IMR-90 (cell line): ENCODE measurements at regions not wholly inside any gene's neighbourhood (a gene's known extent, or its start where the extent isn't known, plus 50 kb on each side); places are given as distances from the start of the nearest gene placed in this dataset.
A peak's percentile ranks its signal among the peaks of the same experiment; 100 is the strongest.

Experiments
- ATAC-seq: fragments of 200-7000 bp; cut with Tn5 transposase; 2 replicates; pipeline ENCODE4 v1.9.1; 2020; ENCODE audit warnings: low read depth, mild to moderate bottlenecking, moderate library complexity
- BruUV-seq: library from RNA; stranded (reverse); fragments of 400-500 nt; replicated peaks from 2 replicates; lab custom pipeline; 2021; lab: Mats Ljungman, UMichigan
- CTCF ChIA-PET: fragments of 300-600 bp; formaldehyde crosslinking; extraction: SDS; loops from one replicate; lab custom pipeline; 2021; ENCODE audit warnings: antibody characterized with exemption; lab: Yijun Ruan, JAX
- POLR2A ChIA-PET: fragments of 300-600 bp; sonication (Branson Sonifier 250); formaldehyde crosslinking; loops from one replicate; lab custom pipeline; 2022; ENCODE audit warnings: antibody characterized with exemption; ENCODE audit not compliant: unreplicated experiment; lab: Charles Lee
- DNase-seq: peaks from one replicate; pipeline ENCODE4 v3.0.0; 2013
- H2AFZ ChIP-seq: replicated peaks from 2 replicates; pipeline ENCODE3; 2013; ENCODE audit warnings: low read length, mild to moderate bottlenecking; ENCODE audit not compliant: poor library complexity
- H2AK5ac ChIP-seq: 2 replicates; pipeline ENCODE4 v1.6.1; 2013; ENCODE audit warnings: low read depth, low read length, inconsistent platforms
- H2AK9ac ChIP-seq: replicated peaks from 2 replicates; pipeline ENCODE3; 2013; ENCODE audit warnings: mild to moderate bottlenecking, low read depth, low read length, moderate library complexity; ENCODE audit not compliant: poor library complexity
- H2BK120ac ChIP-seq: 2 replicates; pipeline ENCODE4 v1.6.1; 2013; ENCODE audit warnings: low read depth, low read length, inconsistent platforms
- H2BK15ac ChIP-seq: 3 replicates; pipeline ENCODE4 v1.6.1; 2013; ENCODE audit warnings: low read depth, low read length, inconsistent platforms
- H2BK20ac ChIP-seq: 2 replicates; pipeline ENCODE4 v1.6.1; 2013; ENCODE audit warnings: low read depth, mild to moderate bottlenecking, inconsistent platforms, low read length, moderate library complexity
- H2BK5ac ChIP-seq: 2 replicates; pipeline ENCODE4 v1.6.1; 2013; ENCODE audit warnings: mild to moderate bottlenecking, low read depth, low read length, inconsistent platforms; ENCODE audit not compliant: poor library complexity, severe bottlenecking
- H3K14ac ChIP-seq: replicated peaks from 2 replicates; pipeline ENCODE4 v1.6.1; 2013; ENCODE audit warnings: low read depth, low read length, inconsistent platforms
- H3K18ac ChIP-seq: 2 replicates; pipeline ENCODE4 v1.6.1; 2013; ENCODE audit warnings: low read depth, low read length, control low read depth
- H3K23ac ChIP-seq: 2 replicates; pipeline ENCODE4 v1.6.1; 2013; ENCODE audit warnings: low read depth, low read length, inconsistent platforms
- H3K27ac ChIP-seq: 2 replicates; pipeline ENCODE4 v1.5.1; 2013; ENCODE audit warnings: mild to moderate bottlenecking, control low read depth, low read length; ENCODE audit not compliant: insufficient read depth
- H3K27me3 ChIP-seq: 2 replicates; pipeline ENCODE4 v1.6.1; 2013; ENCODE audit warnings: low read length; ENCODE audit not compliant: control insufficient read depth, insufficient read depth
- H3K36me3 ChIP-seq: 2 replicates; pipeline ENCODE4 v1.6.1; 2013; ENCODE audit warnings: low read length, mixed read lengths; ENCODE audit not compliant: control insufficient read depth, insufficient read depth
- H3K4ac ChIP-seq: 2 replicates; pipeline ENCODE4 v1.6.1; 2013; ENCODE audit warnings: low read depth, low read length, inconsistent platforms
- H3K4me1 ChIP-seq: 2 replicates; pipeline ENCODE4 v1.6.1; 2013; ENCODE audit warnings: low read length, mixed read lengths; ENCODE audit not compliant: control insufficient read depth, insufficient read depth
- H3K4me2 ChIP-seq: 2 replicates; pipeline ENCODE4 v1.6.1; 2013; ENCODE audit warnings: low read depth, mild to moderate bottlenecking, control low read depth, low read length, moderate library complexity
- H3K4me3 ChIP-seq: 2 replicates; pipeline ENCODE4 v1.5.1; 2013; ENCODE audit warnings: low read depth, mild to moderate bottlenecking, control low read depth, low read length, moderate library complexity; ENCODE audit not compliant: insufficient read depth
- H3K56ac ChIP-seq: 2 replicates; pipeline ENCODE4 v1.6.1; 2013; ENCODE audit warnings: low read length, inconsistent platforms; ENCODE audit not compliant: insufficient read depth; ENCODE audit errors: extremely low read depth
- H3K79me1 ChIP-seq, 2 experiments: 2 replicates each; pipeline ENCODE4 v1.6.1; 2013; ENCODE audit warnings: low read length in 2 of 2, inconsistent platforms in 1 of 2, low read depth in 1 of 2
- H3K9ac ChIP-seq: 2 replicates; pipeline ENCODE4 v1.6.1; 2013; ENCODE audit warnings: low read depth, low read length, control low read depth
- H3K9me1 ChIP-seq: 2 replicates; pipeline ENCODE4 v1.6.1; 2013; ENCODE audit warnings: low read length, inconsistent platforms; ENCODE audit not compliant: insufficient read depth
- H3K9me3 ChIP-seq: 2 replicates; pipeline ENCODE4 v1.6.1; 2013; ENCODE audit warnings: low read length; ENCODE audit not compliant: control insufficient read depth, insufficient read depth
- H4K20me1 ChIP-seq: 2 replicates; pipeline ENCODE4 v1.6.1; 2013; ENCODE audit warnings: low read length, inconsistent platforms; ENCODE audit not compliant: insufficient read depth
- H4K5ac ChIP-seq: 2 replicates; pipeline ENCODE4 v1.6.1; 2013; ENCODE audit warnings: mild to moderate bottlenecking, low read depth, low read length, control low read depth
- H4K8ac ChIP-seq, 2 experiments: 2 replicates each; pipeline ENCODE4 v1.6.1; 2013; ENCODE audit warnings: low read depth in 2 of 2, low read length in 2 of 2, control low read depth in 1 of 2, inconsistent platforms in 1 of 2
- H4K91ac ChIP-seq: 2 replicates; pipeline ENCODE4 v1.6.1; 2013; ENCODE audit warnings: low read depth, low read length, inconsistent platforms; ENCODE audit not compliant: insufficient read depth
- BHLHE40 ChIP-seq: fragments of 150-350 bp; IDR thresholded peaks from 2 replicates; pipeline ENCODE4 v1.6.1; 2016; ENCODE audit warnings: mild to moderate bottlenecking, low read depth, low read length
- CEBPB ChIP-seq: IDR thresholded peaks from 2 replicates; pipeline ENCODE4 v1.6.1; 2012; ENCODE audit warnings: low read depth, low read length, improper control_type of control experiment
- CHD1 ChIP-seq: IDR thresholded peaks from 2 replicates; pipeline ENCODE4 v1.6.1; 2012; ENCODE audit warnings: low read depth, low read length, improper control_type of control experiment
- CTCF ChIP-seq: conservative IDR thresholded peaks from 2 replicates; pipeline ENCODE4 v1.5.1; 2012; ENCODE audit warnings: mild to moderate bottlenecking, low read depth, low read length, improper control_type of control experiment
- FOS ChIP-seq: fragments of 150-350 bp; IDR thresholded peaks from 2 replicates; pipeline ENCODE4 v1.6.1; 2016; ENCODE audit warnings: low read depth, low read length
- MAZ ChIP-seq: IDR thresholded peaks from 2 replicates; pipeline ENCODE4 v1.6.1; 2012; ENCODE audit warnings: low read depth, mild to moderate bottlenecking, low read length, improper control_type of control experiment, moderate library complexity, borderline replicate concordance
- MXI1 ChIP-seq: IDR thresholded peaks from 2 replicates; pipeline ENCODE4 v1.6.1; 2012; ENCODE audit warnings: low read depth, mild to moderate bottlenecking, low read length, moderate library complexity, borderline replicate concordance
- RAD21 ChIP-seq: IDR thresholded peaks from 2 replicates; pipeline ENCODE4 v1.6.1; 2012; ENCODE audit warnings: low read length, improper control_type of control experiment
- RCOR1 ChIP-seq: IDR thresholded peaks from 2 replicates; pipeline ENCODE4 v1.6.1; 2012; ENCODE audit warnings: mild to moderate bottlenecking, low read length, improper control_type of control experiment; ENCODE audit not compliant: insufficient replicate concordance
- RFX5 ChIP-seq: IDR thresholded peaks from 2 replicates; pipeline ENCODE4 v1.8.0; 2012; ENCODE audit warnings: low read depth, mild to moderate bottlenecking, low read length, moderate library complexity
- SMC3 ChIP-seq: fragments of 150-350 bp; IDR thresholded peaks from 2 replicates; pipeline ENCODE4 v1.6.1; 2016; ENCODE audit warnings: low read depth, mild to moderate bottlenecking, antibody characterized with exemption, low read length, moderate library complexity
- WGBS, 2 experiments: methylation state at CpG; one replicate each; pipeline versions ENCODE4 v1.1.5 to v1.1.7; 2013; ENCODE audit warnings: missing lambda C conversion rate in 2 of 2; ENCODE audit not compliant: insufficient read length in 1 of 2; ENCODE audit errors: extremely low coverage in 2 of 2; 5-methylcytosine and 5-hydroxymethylcytosine counted together
- dilution Hi-C: fragments of 300-500 bp; cut with HindIII; formaldehyde crosslinking; loops from one replicate; pipeline ENCODE4 v1.14.3; 2018; ENCODE audit warnings: low sequenced_read_pairs; ENCODE audit not compliant: unreplicated experiment
- in situ Hi-C: fragments of 300-500 bp; cut with MboI; formaldehyde crosslinking; loops from 3 replicates; pipeline ENCODE4 v1.14.3; 2019; ENCODE audit warnings: low sequenced_read_pairs, inconsistent platforms, mixed read lengths
- intact Hi-C: fragments of 100-400 bp; cut with micrococcal nuclease; formaldehyde crosslinking; loops from 2 replicates; pipeline ENCODE4 v1.10.0; 2022
- TF ChIP-seq, protein P1 (sequence below): fragments of 150-350 bp; IDR thresholded peaks from 2 replicates; pipeline ENCODE4 v1.6.1; 2016; ENCODE audit warnings: low read depth, mild to moderate bottlenecking, low read length, moderate library complexity, borderline replicate concordance
- TF ChIP-seq, protein P2 (sequence below): fragments of 150-350 bp; IDR thresholded peaks from 2 replicates; pipeline ENCODE4 v1.6.1; 2017; ENCODE audit warnings: mild to moderate bottlenecking, antibody characterized with exemption, low read length, low read depth

DNA sequence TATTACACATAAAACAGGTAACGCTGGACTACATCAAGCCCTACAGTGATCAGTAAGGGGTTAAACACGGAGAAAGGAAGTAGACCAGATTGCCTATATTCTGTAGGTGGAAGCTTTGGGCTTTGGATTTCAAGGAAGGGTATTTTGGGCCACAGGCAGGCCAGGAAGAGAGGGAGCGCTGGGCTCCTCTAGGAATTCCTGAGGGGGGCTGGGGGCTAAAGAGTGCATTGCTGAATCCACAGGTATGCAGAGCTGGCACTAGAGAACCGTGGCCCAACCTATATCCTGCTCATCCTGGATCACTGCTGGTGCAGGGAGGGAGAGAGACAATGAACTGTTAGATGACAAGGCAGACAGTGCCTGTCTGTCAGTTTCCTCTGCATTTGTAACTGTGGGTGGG, 367.1 kb downstream of the CSNK1G3 start:
- ATAC-seq (no peak), DNase-seq (no peak)
- Histone ChIP-seq H3K9me1 (no peaks in the 10 kb centered on the region), H2BK15ac (no peak overlapping the region), H2BK5ac (no peak overlapping the region), H3K9me3 (no peaks in the 10 kb centered on the region), H2AK9ac (no peak overlapping the region), H3K79me1 (no peaks in the 10 kb centered on the region), H3K36me3 (no peaks in the 10 kb centered on the region), H3K27ac (no peak overlapping the region), H3K4me1 (peaks cover 3% of the 10 kb centered on the region), H4K20me1 (no peaks in the 10 kb centered on the region), H3K4me2 (no peak overlapping the region), H3K18ac (no peak overlapping the region), H3K14ac (no peak overlapping the region), H4K91ac (no peak overlapping the region), H3K56ac (no peak overlapping the region), H2BK20ac (no peak overlapping the region), H2AFZ (peak overlapping the region; percentile 7), H4K5ac (no peak overlapping the region), H3K27me3 (no peaks in the 10 kb centered on the region), H3K9ac (no peak overlapping the region), H2BK120ac (no peak overlapping the region), H4K8ac (no peak overlapping the region), H3K4me3 (no peak overlapping the region), H3K4ac (no peak overlapping the region), H2AK5ac (no peak overlapping the region), H3K23ac (no peak overlapping the region)
- dilution Hi-C loops, result no loop called here
- in situ Hi-C loops, result no loop called here
- CTCF ChIA-PET, result no interaction called here
- intact Hi-C loops, result no loop called here
- POLR2A ChIA-PET, result no interaction called here
- WGBS, 2 experiments, result no CpG with 5 or more reads among the region's 4 CpGs
- no TSS peak for BruUV-seq
- TF ChIP-seq RFX5 (no peak), FOS (no peak), RAD21 (no peak), MAZ (no peak), MXI1 (no peak), CTCF (no peak), BHLHE40 (no peak), CHD1 (no peak), RCOR1 (no peak), SMC3 (no peak), CEBPB (no peak)
- TF ChIP-seq, protein P1, sequence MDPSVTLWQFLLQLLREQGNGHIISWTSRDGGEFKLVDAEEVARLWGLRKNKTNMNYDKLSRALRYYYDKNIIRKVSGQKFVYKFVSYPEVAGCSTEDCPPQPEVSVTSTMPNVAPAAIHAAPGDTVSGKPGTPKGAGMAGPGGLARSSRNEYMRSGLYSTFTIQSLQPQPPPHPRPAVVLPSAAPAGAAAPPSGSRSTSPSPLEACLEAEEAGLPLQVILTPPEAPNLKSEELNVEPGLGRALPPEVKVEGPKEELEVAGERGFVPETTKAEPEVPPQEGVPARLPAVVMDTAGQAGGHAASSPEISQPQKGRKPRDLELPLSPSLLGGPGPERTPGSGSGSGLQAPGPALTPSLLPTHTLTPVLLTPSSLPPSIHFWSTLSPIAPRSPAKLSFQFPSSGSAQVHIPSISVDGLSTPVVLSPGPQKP, result no peak
- TF ChIP-seq, protein P2, sequence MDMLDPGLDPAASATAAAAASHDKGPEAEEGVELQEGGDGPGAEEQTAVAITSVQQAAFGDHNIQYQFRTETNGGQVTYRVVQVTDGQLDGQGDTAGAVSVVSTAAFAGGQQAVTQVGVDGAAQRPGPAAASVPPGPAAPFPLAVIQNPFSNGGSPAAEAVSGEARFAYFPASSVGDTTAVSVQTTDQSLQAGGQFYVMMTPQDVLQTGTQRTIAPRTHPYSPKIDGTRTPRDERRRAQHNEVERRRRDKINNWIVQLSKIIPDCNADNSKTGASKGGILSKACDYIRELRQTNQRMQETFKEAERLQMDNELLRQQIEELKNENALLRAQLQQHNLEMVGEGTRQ, result no peak
